ENCODE measurements at regions not wholly inside any gene's neighbourhood (a gene's known extent, or its start where the extent isn't known, plus 50 kb on each side); places are given as distances from the start of the nearest gene placed in this dataset.

DNA sequence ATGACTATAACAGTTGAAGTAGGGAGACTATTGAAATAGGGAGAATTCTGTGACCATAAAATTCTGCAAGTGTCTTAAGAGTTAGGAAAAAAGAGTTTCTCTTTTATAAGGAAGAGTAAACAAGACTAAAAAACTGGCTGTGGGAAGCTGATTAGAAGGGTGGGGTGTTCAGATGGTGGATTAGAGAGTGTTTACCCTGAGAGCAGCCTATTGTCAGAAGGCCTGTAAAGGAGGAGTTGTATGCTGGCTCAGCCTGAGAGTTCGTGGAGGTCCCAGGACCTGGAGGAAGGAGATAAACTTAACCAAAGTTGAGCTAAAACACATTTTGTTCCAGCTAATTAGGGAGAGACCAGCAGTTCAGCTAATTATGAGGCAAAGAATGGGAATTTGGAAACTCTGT is 629.7 kb downstream of the PCDH7 start:
- Mint-ChIP-seq H3K27ac (ENCODE audit: unreplicated experiment) (no peak overlapping the region), H3K27me3 (ENCODE audit: unreplicated experiment) (no peaks in the 10 kb centered on the region), H3K4me3 (ENCODE audit: low read depth, unreplicated experiment) (no peak overlapping the region), H3K9me3 (ENCODE audit: low read depth, unreplicated experiment) (no peaks in the 10 kb centered on the region), H3K36me3 (ENCODE audit: insufficient read depth, unreplicated experiment) (no peaks in the 10 kb centered on the region), H3K4me1 (ENCODE audit: low read depth, unreplicated experiment) (no peaks in the 10 kb centered on the region)
- CTCF ChIA-PET = interaction anchor here (0.5 kb wide), 1 partner anchor 200 kb away, joined by 4 read pairs; no protein-coding TSS in a partner anchor
- no TSS peak for BruUV-seq (replicated peaks)
- intact Hi-C loops (cut with micrococcal nuclease; ENCODE audit: unreplicated experiment) = no loop called here
- no peak for DNase-seq
- TF ChIP-seq, protein P1, sequence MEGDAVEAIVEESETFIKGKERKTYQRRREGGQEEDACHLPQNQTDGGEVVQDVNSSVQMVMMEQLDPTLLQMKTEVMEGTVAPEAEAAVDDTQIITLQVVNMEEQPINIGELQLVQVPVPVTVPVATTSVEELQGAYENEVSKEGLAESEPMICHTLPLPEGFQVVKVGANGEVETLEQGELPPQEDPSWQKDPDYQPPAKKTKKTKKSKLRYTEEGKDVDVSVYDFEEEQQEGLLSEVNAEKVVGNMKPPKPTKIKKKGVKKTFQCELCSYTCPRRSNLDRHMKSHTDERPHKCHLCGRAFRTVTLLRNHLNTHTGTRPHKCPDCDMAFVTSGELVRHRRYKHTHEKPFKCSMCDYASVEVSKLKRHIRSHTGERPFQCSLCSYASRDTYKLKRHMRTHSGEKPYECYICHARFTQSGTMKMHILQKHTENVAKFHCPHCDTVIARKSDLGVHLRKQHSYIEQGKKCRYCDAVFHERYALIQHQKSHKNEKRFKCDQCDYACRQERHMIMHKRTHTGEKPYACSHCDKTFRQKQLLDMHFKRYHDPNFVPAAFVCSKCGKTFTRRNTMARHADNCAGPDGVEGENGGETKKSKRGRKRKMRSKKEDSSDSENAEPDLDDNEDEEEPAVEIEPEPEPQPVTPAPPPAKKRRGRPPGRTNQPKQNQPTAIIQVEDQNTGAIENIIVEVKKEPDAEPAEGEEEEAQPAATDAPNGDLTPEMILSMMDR (IDR thresholded peaks at IDR 0.05; ENCODE audit: unreplicated experiment) = no peak

DNA sequence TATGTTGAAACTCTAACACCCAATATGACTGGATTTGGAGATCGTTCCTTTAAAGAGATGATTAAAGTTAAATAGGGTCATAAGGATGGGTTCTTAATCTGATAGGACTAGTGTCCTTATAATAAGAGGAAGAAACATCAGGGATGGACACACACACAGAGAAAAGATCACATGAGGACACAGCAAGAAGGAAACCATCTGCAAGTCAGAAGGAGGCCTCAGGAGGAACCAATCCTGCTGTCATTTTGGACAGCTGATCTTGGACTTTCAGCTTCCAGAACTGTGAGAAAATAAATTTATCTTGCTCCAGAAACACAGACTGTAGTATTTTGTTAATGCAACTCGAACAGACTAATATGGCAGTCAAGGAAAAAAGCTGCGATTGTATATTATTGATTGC is 631.5 kb downstream of the PCDH7 start:
- intact Hi-C loops (cut with micrococcal nuclease; ENCODE audit: unreplicated experiment) = no loop called here
- H3K4me3 Mint-ChIP-seq (ENCODE audit: low read depth, unreplicated experiment) = no peak overlapping the region
- H3K36me3 Mint-ChIP-seq (ENCODE audit: insufficient read depth, unreplicated experiment) = no peaks in the 10 kb centered on the region
- CTCF ChIA-PET = no interaction called here
- H3K27me3 Mint-ChIP-seq (ENCODE audit: unreplicated experiment) = no peaks in the 10 kb centered on the region
- TF ChIP-seq, protein P1 (IDR thresholded peaks at IDR 0.05; ENCODE audit: unreplicated experiment) = no peak
- H3K27ac Mint-ChIP-seq (ENCODE audit: unreplicated experiment) = no peak overlapping the region
- H3K4me1 Mint-ChIP-seq (ENCODE audit: low read depth, unreplicated experiment) = no peaks in the 10 kb centered on the region
- H3K9me3 Mint-ChIP-seq (ENCODE audit: low read depth, unreplicated experiment) = no peaks in the 10 kb centered on the region
- no peak for DNase-seq
- no TSS peak for BruUV-seq (replicated peaks)

DNA sequence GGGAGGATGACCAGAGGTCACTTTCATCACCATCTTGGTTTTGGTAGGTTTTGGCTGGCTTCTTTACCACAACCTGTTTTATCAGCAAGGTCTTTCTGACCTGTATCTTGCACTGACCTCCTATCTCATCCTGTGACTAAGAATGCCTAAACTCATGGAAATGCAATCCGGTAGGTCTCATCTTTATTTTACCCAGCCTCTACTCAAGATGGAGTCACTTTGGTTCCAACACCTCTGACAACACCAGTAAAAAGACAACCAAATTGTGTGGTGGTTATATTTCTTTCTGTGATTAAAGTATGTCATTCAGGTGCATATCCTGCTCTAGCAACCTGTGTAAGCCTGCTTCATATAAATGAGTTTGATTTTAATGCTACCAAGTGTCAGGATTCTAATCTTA is 636.7 kb downstream of the PCDH7 start:
- CTCF ChIA-PET = no interaction called here
- Mint-ChIP-seq H3K36me3 (ENCODE audit: insufficient read depth, unreplicated experiment) (no peaks in the 10 kb centered on the region), H3K27ac (ENCODE audit: unreplicated experiment) (no peak overlapping the region), H3K27me3 (ENCODE audit: unreplicated experiment) (no peaks in the 10 kb centered on the region), H3K9me3 (ENCODE audit: low read depth, unreplicated experiment) (no peaks in the 10 kb centered on the region), H3K4me3 (ENCODE audit: low read depth, unreplicated experiment) (no peak overlapping the region), H3K4me1 (ENCODE audit: low read depth, unreplicated experiment) (no peaks in the 10 kb centered on the region)
- no TSS peak for BruUV-seq (replicated peaks)
- no peak for DNase-seq
- intact Hi-C loops (cut with micrococcal nuclease; ENCODE audit: unreplicated experiment) = no loop called here
- TF ChIP-seq, protein P1 (IDR thresholded peaks at IDR 0.05; ENCODE audit: unreplicated experiment) = no peak

DNA sequence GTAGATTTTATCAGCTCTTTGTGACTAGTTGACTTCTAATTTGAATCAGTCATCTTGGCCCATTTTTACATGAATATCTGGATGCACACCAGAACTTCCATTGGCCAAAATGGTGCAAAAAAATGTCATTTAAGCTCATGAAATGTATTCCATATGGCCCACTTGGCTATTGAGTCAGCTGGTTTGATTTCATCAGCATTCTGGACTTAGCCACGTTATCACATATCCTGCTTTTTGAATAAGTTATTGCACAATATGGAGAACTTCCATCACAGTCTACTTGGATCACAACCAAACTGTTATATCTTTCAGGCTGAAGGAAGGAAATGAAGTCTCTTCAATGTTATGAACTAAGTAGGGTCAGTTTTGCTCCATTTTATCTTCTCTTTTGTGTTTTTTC is 640.6 kb downstream of the PCDH7 start:
- Mint-ChIP-seq H3K4me3 (ENCODE audit: low read depth, unreplicated experiment) (no peak overlapping the region), H3K36me3 (ENCODE audit: insufficient read depth, unreplicated experiment) (no peaks in the 10 kb centered on the region), H3K27me3 (ENCODE audit: unreplicated experiment) (no peaks in the 10 kb centered on the region), H3K9me3 (ENCODE audit: low read depth, unreplicated experiment) (peaks cover 4% of the 10 kb centered on the region), H3K4me1 (ENCODE audit: low read depth, unreplicated experiment) (no peaks in the 10 kb centered on the region), H3K27ac (ENCODE audit: unreplicated experiment) (no peak overlapping the region)
- TF ChIP-seq, protein P1 (IDR thresholded peaks at IDR 0.05; ENCODE audit: unreplicated experiment) = no peak
- no TSS peak for BruUV-seq (replicated peaks)
- CTCF ChIA-PET = no interaction called here
- DNase-seq = no peak
- intact Hi-C loops (cut with micrococcal nuclease; ENCODE audit: unreplicated experiment) = no loop called here

DNA sequence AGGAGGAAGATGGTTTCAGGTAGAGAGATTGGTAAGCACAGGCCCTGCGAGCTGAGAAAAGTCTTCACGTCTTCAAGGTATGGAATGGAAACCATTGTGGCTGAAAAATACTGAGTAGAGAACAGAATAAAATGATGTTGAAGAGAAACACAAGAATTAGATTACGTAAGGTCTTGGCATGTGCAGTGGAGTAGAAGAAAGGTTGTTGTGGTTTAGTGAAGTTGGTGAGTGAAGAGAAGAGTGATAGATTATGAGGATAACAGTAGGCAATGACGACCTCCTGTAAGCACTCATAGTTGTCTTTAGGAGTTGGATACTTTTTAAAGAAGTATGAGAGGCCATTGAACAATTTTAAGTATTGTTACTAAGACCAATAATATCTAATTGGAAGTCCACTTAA is 642.6 kb downstream of the PCDH7 start:
- intact Hi-C loops (cut with micrococcal nuclease; ENCODE audit: unreplicated experiment) = no loop called here
- no peak overlapping the region for H3K4me3 Mint-ChIP-seq (ENCODE audit: low read depth, unreplicated experiment)
- peaks cover 10% of the 10 kb centered on the region for H3K9me3 Mint-ChIP-seq (ENCODE audit: low read depth, unreplicated experiment)
- CTCF ChIA-PET = no interaction called here
- DNase-seq = no peak
- no peaks in the 10 kb centered on the region for H3K4me1 Mint-ChIP-seq (ENCODE audit: low read depth, unreplicated experiment)
- no peaks in the 10 kb centered on the region for H3K27me3 Mint-ChIP-seq (ENCODE audit: unreplicated experiment)
- TF ChIP-seq, protein P1 (IDR thresholded peaks at IDR 0.05; ENCODE audit: unreplicated experiment) = no peak
- H3K27ac Mint-ChIP-seq (ENCODE audit: unreplicated experiment) = no peak overlapping the region
- H3K36me3 Mint-ChIP-seq (ENCODE audit: insufficient read depth, unreplicated experiment) = no peaks in the 10 kb centered on the region
- BruUV-seq (replicated peaks) = no TSS peak

Measured in Calu3 (cell line).